PC-3 (cell line): ENCODE measurements at regions not wholly inside any gene's neighbourhood (a gene's known extent, or its start where the extent isn't known, plus 50 kb on each side); places are given as distances from the start of the nearest gene placed in this dataset.
A peak's percentile ranks its signal among the peaks of the same experiment; 100 is the strongest.

Source experiments
- CTCF ChIP-seq: fragments of 300-600 bp; sonication (generic); conservative IDR thresholded peaks from 2 replicates; pipeline ENCODE4 v1.5.1; 2017; ENCODE audit warnings: antibody characterized with exemption, low read depth, mild to moderate bottlenecking, low read length
- EZH2phosphoT487 ChIP-seq: fragments of 300-600 bp; sonication (generic); IDR thresholded peaks from 2 replicates; pipeline ENCODE4 v1.6.1; 2018; ENCODE audit warnings: mild to moderate bottlenecking, antibody characterized with exemption, low read length, borderline replicate concordance

GRCh38 chr11:23540101-23540561 is 679.9 kb upstream of the CCDC179 start:
- peak; percentile 67 for TF ChIP-seq CTCF
- no peak for TF ChIP-seq EZH2phosphoT487
